Subcutaneous abdominal adipose tissue (tissue), 5 donors: ENCODE measurements at regions not wholly inside any gene's neighbourhood (a gene's known extent, or its start where the extent isn't known, plus 50 kb on each side); places are given as distances from the start of the nearest gene placed in this dataset.

Source experiments
- H3K27ac ChIP-seq: one replicate; pipeline ENCODE4 v1.7.0; 2013; ENCODE audit warnings: low read depth, mild to moderate bottlenecking, inconsistent platforms, low read length, moderate library complexity
- H3K27me3 ChIP-seq, 5 donors: one replicate each; pipeline ENCODE4 v1.7.0; 2013; ENCODE audit warnings: low read length in 5 of 5, inconsistent platforms in 1 of 5; ENCODE audit not compliant: control insufficient read depth in 5 of 5, insufficient read depth in 4 of 5
- H3K36me3 ChIP-seq, 5 donors: one replicate each; pipeline ENCODE4 v1.7.0; 2013; ENCODE audit warnings: low read length in 5 of 5; ENCODE audit not compliant: control insufficient read depth in 5 of 5, insufficient read depth in 5 of 5
- H3K4me1 ChIP-seq, 5 donors: one replicate each; pipeline ENCODE4 v1.7.0; 2013; ENCODE audit warnings: low read length in 5 of 5, mild to moderate bottlenecking in 3 of 5, moderate library complexity in 1 of 5; ENCODE audit not compliant: control insufficient read depth in 5 of 5, insufficient read depth in 5 of 5
- H3K4me3 ChIP-seq, 5 donors: one replicate each; pipeline ENCODE4 v1.7.0; 2013; ENCODE audit warnings: low read length in 5 of 5, low read depth in 1 of 5
- H3K9ac ChIP-seq, 5 donors: one replicate each; pipeline ENCODE4 v1.7.0; 2013; ENCODE audit warnings: low read length in 5 of 5, mild to moderate bottlenecking in 4 of 5, moderate library complexity in 3 of 5
- H3K9me3 ChIP-seq, 5 donors: one replicate each; pipeline ENCODE4 v1.7.0; 2013; ENCODE audit warnings: low read length in 5 of 5; ENCODE audit not compliant: control insufficient read depth in 5 of 5
- donor health status: healthy.
- donor health status: healthy.
- donor health status: healthy.
- donor health status: healthy.
- donor health status: healthy.

DNA sequence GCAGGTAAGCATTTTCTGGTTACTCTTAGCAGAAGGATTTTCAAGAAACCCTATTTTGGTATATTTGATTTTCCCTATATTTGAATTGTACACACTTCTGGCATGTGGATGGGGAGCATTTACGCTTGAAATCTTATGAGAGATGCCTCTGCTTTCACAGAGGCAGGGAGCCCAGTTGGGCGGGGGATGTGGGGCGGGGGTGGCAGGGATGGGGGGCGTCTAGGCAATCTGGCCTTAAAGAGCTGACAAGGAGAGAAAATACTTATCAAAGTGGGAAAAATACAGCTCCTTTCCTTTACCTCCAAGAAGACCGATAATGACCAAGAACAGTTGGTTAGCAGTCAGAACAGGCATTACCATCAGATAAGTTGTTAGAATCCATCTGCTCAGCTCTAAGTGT, 79.1 kb upstream of the NUDT7 start:
- H3K27ac ChIP-seq, result no peak overlapping the region
- no peak overlapping the region for H3K9ac ChIP-seq
- peaks cover 0 to 3% (median 0%) of the 10 kb centered on the region in 5 donors for H3K27me3 ChIP-seq
- H3K4me1 ChIP-seq, result peaks cover 0 to 3% (median 0%) of the 10 kb centered on the region in 5 donors
- H3K4me3 ChIP-seq, result no peak overlapping the region
- no peaks in the 10 kb centered on the region for H3K36me3 ChIP-seq
- H3K9me3 ChIP-seq, result no peaks in the 10 kb centered on the region

GRCh38 chr16:77645764-77646163, 76.5 kb upstream of the NUDT7 start:
- H3K27ac ChIP-seq, result no peak overlapping the region
- H3K9me3 ChIP-seq, result no peaks in the 10 kb centered on the region
- H3K4me1 ChIP-seq, result no peaks in the 10 kb centered on the region
- H3K36me3 ChIP-seq, result no peaks in the 10 kb centered on the region
- H3K9ac ChIP-seq, result no peak overlapping the region
- no peak overlapping the region for H3K4me3 ChIP-seq
- H3K27me3 ChIP-seq, result peaks cover 0 to 3% (median 0%) of the 10 kb centered on the region in 5 donors

GRCh38 chr16:77647726-77648125, 74.6 kb upstream of the NUDT7 start:
- H3K4me1 ChIP-seq, result peaks cover 0 to 8% (median 5%) of the 10 kb centered on the region in 5 donors
- no peak overlapping the region for H3K4me3 ChIP-seq
- H3K27ac ChIP-seq, result no peak overlapping the region
- H3K9me3 ChIP-seq, result no peaks in the 10 kb centered on the region
- no peaks in the 10 kb centered on the region for H3K36me3 ChIP-seq
- peaks cover 0 to 3% (median 0%) of the 10 kb centered on the region in 5 donors for H3K27me3 ChIP-seq
- H3K9ac ChIP-seq, result no peak overlapping the region

DNA sequence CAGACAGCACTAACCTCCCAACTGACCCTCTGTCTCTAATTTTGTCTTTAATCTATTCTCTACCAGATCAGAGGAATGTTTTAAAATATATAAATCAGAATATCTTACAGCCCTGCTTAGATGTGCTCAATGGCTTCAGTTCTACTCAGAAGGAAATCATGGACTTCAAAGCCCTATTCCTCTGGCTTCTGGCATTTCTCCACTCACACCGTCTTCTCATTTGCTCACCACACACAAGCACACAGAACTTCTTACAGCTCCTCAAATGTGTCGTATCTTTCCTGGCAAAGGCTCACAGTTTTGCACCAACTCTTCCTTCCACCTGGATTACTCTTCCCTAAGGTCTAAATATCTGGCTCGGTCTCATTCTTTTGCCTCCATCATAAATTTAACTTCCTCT, 71.6 kb upstream of the NUDT7 start:
- no peaks in the 10 kb centered on the region for H3K9me3 ChIP-seq
- no peaks in the 10 kb centered on the region for H3K36me3 ChIP-seq
- H3K27me3 ChIP-seq, result no peaks in the 10 kb centered on the region
- H3K27ac ChIP-seq, result no peak overlapping the region
- H3K4me1 ChIP-seq, result peaks cover 0 to 8% (median 5%) of the 10 kb centered on the region in 5 donors
- no peak overlapping the region for H3K9ac ChIP-seq
- no peak overlapping the region for H3K4me3 ChIP-seq

DNA sequence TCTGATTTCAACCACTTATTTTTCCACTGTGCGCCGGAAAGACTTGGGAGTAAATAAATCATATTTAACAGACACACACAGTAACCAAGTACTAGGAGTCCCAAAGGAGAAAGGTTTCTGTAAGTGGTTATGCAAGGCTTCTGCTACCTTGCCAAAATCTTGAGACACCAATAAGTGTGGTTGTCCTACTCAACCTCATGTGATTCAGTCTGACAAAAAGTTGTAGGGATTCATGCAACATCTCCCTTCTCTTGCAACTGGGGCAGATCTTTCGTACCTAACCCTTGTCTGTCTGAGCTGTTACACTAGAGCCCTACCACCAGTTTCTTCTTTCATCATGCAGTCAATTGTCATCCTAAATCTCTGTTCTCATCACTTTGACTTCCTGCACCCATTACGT, 69.9 kb upstream of the NUDT7 start:
- Histone ChIP-seq H3K27me3 (no peaks in the 10 kb centered on the region), H3K27ac (no peak overlapping the region), H3K9ac (no peak overlapping the region), H3K4me3 (no peak overlapping the region), H3K36me3 (no peaks in the 10 kb centered on the region), H3K9me3 (no peaks in the 10 kb centered on the region), H3K4me1 (peaks cover 0 to 8% (median 5%) of the 10 kb centered on the region in 5 donors)

DNA sequence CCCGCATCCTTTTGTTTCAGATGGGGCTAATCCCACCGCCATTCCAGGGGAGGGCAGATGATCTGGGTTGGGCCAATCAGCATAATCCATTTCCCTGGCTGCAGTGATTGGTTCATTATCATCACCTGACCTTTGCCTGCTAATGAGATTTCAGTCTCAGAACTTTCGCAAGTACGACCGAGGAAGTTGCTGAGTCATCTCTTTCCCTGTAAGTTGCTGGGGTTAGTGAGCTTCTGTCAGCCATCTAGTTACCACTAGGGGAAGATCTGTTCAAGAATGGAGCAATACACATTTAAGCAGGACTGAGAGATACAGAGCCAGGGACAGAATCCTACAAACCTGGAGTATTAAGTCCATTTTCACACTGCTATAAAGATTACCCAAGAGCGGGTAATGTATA, 65.3 kb upstream of the NUDT7 start:
- Histone ChIP-seq H3K9me3 (peaks cover 0 to under 1% (median 0%) of the 10 kb centered on the region in 5 donors), H3K4me1 (peaks cover 0 to 12% (median 10%) of the 10 kb centered on the region in 5 donors), H3K9ac (no peak overlapping the region), H3K36me3 (no peaks in the 10 kb centered on the region), H3K27ac (no peak overlapping the region), H3K4me3 (no peak overlapping the region), H3K27me3 (peaks cover 0 to 4% (median 0%) of the 10 kb centered on the region in 5 donors)

DNA sequence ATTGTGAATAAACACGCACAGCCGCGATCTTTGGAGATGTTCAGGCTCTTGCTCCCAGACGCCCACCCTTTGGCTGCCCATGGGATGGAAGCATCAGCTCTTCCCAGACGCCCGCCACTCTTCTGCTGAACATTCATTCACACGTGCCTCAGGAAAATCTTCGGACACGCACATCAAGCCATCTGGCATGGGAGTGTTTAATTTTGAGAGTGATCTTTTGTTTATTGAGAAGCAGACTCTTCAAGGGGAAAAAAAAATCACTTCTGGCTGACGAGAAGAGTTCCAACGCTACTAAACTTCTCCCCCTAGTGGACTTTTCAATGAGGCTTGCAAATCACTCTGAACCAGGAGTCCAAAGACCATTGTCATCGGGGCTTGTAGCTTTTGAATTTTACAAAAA, 62.0 kb upstream of the NUDT7 start:
- H3K36me3 ChIP-seq, result no peaks in the 10 kb centered on the region

GRCh38 chr16:77662246-77662645, 60.1 kb upstream of the NUDT7 start:
- Histone ChIP-seq H3K4me1 (peaks cover 0 to 7% (median 5%) of the 10 kb centered on the region in 5 donors), H3K27me3 (peaks cover 0 to 4% (median 0%) of the 10 kb centered on the region in 5 donors)

More for the DNA sequence above, 62.0 kb upstream of the NUDT7 start:
- Histone ChIP-seq H3K27ac (no peak overlapping the region), H3K9ac (no peak overlapping the region), H3K4me3 (peak overlapping the region in 4 of 5 donors; percentile 29 to 46 (median 35)), H3K4me1 (peaks cover 0 to 7% (median 5%) of the 10 kb centered on the region in 5 donors), H3K9me3 (peaks cover 3 to 9% (median 6%) of the 10 kb centered on the region in 5 donors), H3K27me3 (peaks cover 0 to 4% (median 0%) of the 10 kb centered on the region in 5 donors)

GRCh38 chr16:77663711-77664110, 58.6 kb upstream of the NUDT7 start:
- Histone ChIP-seq H3K36me3 (no peaks in the 10 kb centered on the region), H3K4me1 (peaks cover 0 to 7% (median 5%) of the 10 kb centered on the region in 5 donors), H3K9me3 (peaks cover 3 to 9% (median 6%) of the 10 kb centered on the region in 5 donors), H3K9ac (no peak overlapping the region), H3K27me3 (peaks cover 0 to 4% (median 0%) of the 10 kb centered on the region in 5 donors), H3K4me3 (no peak overlapping the region), H3K27ac (no peak overlapping the region)

More at GRCh38 chr16:77662246-77662645, 60.1 kb upstream of the NUDT7 start:
- Histone ChIP-seq H3K4me3 (no peak overlapping the region), H3K27ac (no peak overlapping the region), H3K36me3 (no peaks in the 10 kb centered on the region), H3K9me3 (peaks cover 3 to 9% (median 6%) of the 10 kb centered on the region in 5 donors), H3K9ac (no peak overlapping the region)

DNA sequence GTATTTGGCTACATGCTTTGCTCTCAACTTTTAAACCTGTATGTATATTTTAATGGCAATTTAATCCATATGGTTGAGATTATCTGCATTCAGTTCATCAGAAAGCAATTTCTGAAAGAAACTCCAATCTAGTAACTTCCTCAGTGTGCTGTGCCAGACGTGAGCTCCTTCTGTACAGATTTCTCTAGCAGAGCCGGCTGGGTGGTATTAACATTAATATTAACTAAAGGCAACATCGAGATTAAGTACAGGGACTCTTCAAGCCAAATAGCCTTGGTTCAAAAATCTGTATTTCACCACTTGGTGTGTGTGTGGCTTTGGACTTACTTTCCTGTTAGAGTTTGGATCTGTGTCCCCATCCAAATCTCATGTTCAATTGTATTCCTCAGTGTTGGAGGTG, 55.5 kb upstream of the NUDT7 start:
- Histone ChIP-seq H3K9ac (no peak overlapping the region), H3K27me3 (no peaks in the 10 kb centered on the region), H3K9me3 (peaks cover 3 to 9% (median 6%) of the 10 kb centered on the region in 5 donors), H3K4me3 (no peak overlapping the region), H3K4me1 (no peaks in the 10 kb centered on the region), H3K27ac (no peak overlapping the region), H3K36me3 (no peaks in the 10 kb centered on the region)
